A549 (cell line): ENCODE measurements at regions not wholly inside any gene's neighbourhood (a gene's known extent, or its start where the extent isn't known, plus 50 kb on each side); places are given as distances from the start of the nearest gene placed in this dataset.

Experiments used
- ATAC-seq, 2 experiments: fragments of 200-7000 bp in 1 of 2; fragments of >200 bp in 1 of 2; cut with Nextera tagmentation in 1 of 2; cut with Tn5 transposase in 1 of 2; 3 replicates each; pipeline versions ENCODE4 v1.8.0 to v1.9.1; 2018 to 2020; ENCODE audit warnings: mild to moderate bottlenecking in 1 of 2, moderate library complexity in 1 of 2
- CTCF ChIA-PET: fragments of 300-600 bp; sonication (Branson Sonifier 250); formaldehyde crosslinking; extraction: SDS; loops from one replicate; lab custom pipeline; 2021; ENCODE audit warnings: antibody characterized with exemption, inconsistent platforms; lab: Yijun Ruan, JAX
- POLR2A ChIA-PET: fragments of 350-600 bp; formaldehyde crosslinking; extraction: SDS; loops from one replicate; lab custom pipeline; 2021; ENCODE audit warnings: antibody characterized with exemption, inconsistent platforms; lab: Yijun Ruan, JAX
- DNase-seq, 2 experiments: peaks; one replicate each; pipeline versions ENCODE4 v3.0.0 to v3.0.0-alpha.2; 2011 to 2016; ENCODE audit warnings: low read depth in 1 of 2, low spot score in 1 of 2
- FAIRE-seq: peaks from 2 replicates; lab custom pipeline; 2011; peaks lifted over from hg19 to GRCh38; lab: Jason Lieb, UNC
- H3K27ac ChIP-seq, 2 experiments: fragments of >200 bp; sonication (Bioruptor Twin); formaldehyde crosslinking; 3 replicates each; pipeline ENCODE4 v1.5.1; 2016 to 2017
- H3K4me1 ChIP-seq: fragments of >200 bp; sonication (Bioruptor Twin); formaldehyde crosslinking; 3 replicates; pipeline ENCODE4 v1.6.1; 2016
- H3K4me2 ChIP-seq: fragments of >200 bp; sonication (Bioruptor Twin); formaldehyde crosslinking; 3 replicates; pipeline ENCODE4 v1.6.1; 2016
- H3K4me3 ChIP-seq: fragments of >200 bp; sonication (Bioruptor Twin); formaldehyde crosslinking; 3 replicates; pipeline ENCODE4 v1.5.1; 2016
- H3K9me3 ChIP-seq: fragments of >200 bp; sonication (Bioruptor Twin); formaldehyde crosslinking; 3 replicates; pipeline ENCODE4 v1.6.1; 2016
- BHLHE40 ChIP-seq: IDR thresholded peaks from 2 replicates; pipeline ENCODE4 v1.6.1; 2012; ENCODE audit warnings: low read depth, low read length, inconsistent platforms
- CEBPB ChIP-seq, 2 experiments: fragments of >200 bp in 1 of 2; sonication (Bioruptor Twin) in 1 of 2; formaldehyde crosslinking in 1 of 2; IDR thresholded peaks; 2 replicates each; pipeline ENCODE4 v1.6.1; 2012 to 2016
- CHD2 ChIP-seq: fragments of 150-350 bp; IDR thresholded peaks from 2 replicates; pipeline ENCODE4 v1.6.1; 2014; ENCODE audit warnings: low read length; ENCODE audit not compliant: partially characterized antibody
- CHD4 ChIP-seq: fragments of 200-600 bp; sonication (generic); IDR thresholded peaks from 2 replicates; pipeline ENCODE4 v1.6.1; 2016; ENCODE audit warnings: antibody characterized with exemption, mild to moderate bottlenecking, borderline replicate concordance
- EP300 ChIP-seq, 2 experiments: fragments of >200 bp; sonication (Bioruptor Twin); formaldehyde crosslinking; IDR thresholded peaks; 2 replicates in 1 of 2; 3 replicates in 1 of 2; pipeline ENCODE4 v1.6.1; 2016 to 2017
- FOSL2 ChIP-seq, 2 experiments: fragments of 450-650 bp in 1 of 2; fragments of >200 bp in 1 of 2; sonication (Bioruptor Twin) in 1 of 2; formaldehyde crosslinking; IDR thresholded peaks; 2 replicates each; pipeline versions ENCODE4 v1.5.0 to v1.6.1; 2016 to 2020; ENCODE audit warnings: mild to moderate bottlenecking in 1 of 2, moderate library complexity in 1 of 2
- FOXS1 ChIP-seq: fragments of 250-450 bp; sonication (Bioruptor Pico); IDR thresholded peaks from 2 replicates; pipeline ENCODE4 v1.5.0; 2020; ENCODE audit warnings: mild to moderate bottlenecking, moderate library complexity
- HOXA7 ChIP-seq: fragments of 250-450 bp; sonication (Bioruptor Pico); IDR thresholded peaks from 2 replicates; pipeline ENCODE4 v1.5.0; 2020; ENCODE audit warnings: mild to moderate bottlenecking, moderate library complexity
- JUN ChIP-seq, 2 experiments: fragments of >200 bp; sonication (Bioruptor Twin); formaldehyde crosslinking; IDR thresholded peaks; 2 replicates in 1 of 2; 3 replicates in 1 of 2; pipeline ENCODE4 v1.6.1; 2016 to 2017
- KDM1A ChIP-seq: fragments of 200-600 bp; sonication (generic); IDR thresholded peaks from 2 replicates; pipeline ENCODE4 v1.6.1; 2016; ENCODE audit warnings: low read depth, mild to moderate bottlenecking
- MAFK ChIP-seq: fragments of 450-650 bp; IDR thresholded peaks from 2 replicates; pipeline ENCODE4 v1.6.1; 2014; ENCODE audit not compliant: partially characterized antibody
- MYC ChIP-seq: IDR thresholded peaks from 2 replicates; pipeline ENCODE4 v1.6.1; 2012; ENCODE audit warnings: mild to moderate bottlenecking, inconsistent platforms, low read length, improper control_type of control experiment, borderline replicate concordance
- NFE2L2 ChIP-seq: fragments of 150-350 bp; conservative IDR thresholded peaks from 2 replicates; pipeline ENCODE4 v1.6.1; 2014; ENCODE audit warnings: low read length
- NPAS2 ChIP-seq: fragments of 250-450 bp; sonication (Bioruptor Pico); IDR thresholded peaks from 2 replicates; pipeline ENCODE4 v1.8.0; 2022; ENCODE audit warnings: mild to moderate bottlenecking, moderate library complexity, borderline replicate concordance
- NR3C1 ChIP-seq: fragments of >200 bp; sonication (Bioruptor Twin); formaldehyde crosslinking; IDR thresholded peaks from 3 replicates; pipeline ENCODE4 v1.6.1; 2017
- POLR2A ChIP-seq: IDR thresholded peaks from 2 replicates; pipeline ENCODE4 v1.6.1; 2012; ENCODE audit warnings: mild to moderate bottlenecking, low read length
- RAD21 ChIP-seq, 2 experiments: fragments of >200 bp in 1 of 2; sonication (Bioruptor Twin) in 1 of 2; formaldehyde crosslinking in 1 of 2; IDR thresholded peaks in 1 of 2; conservative IDR thresholded peaks in 1 of 2; 2 replicates in 1 of 2; 3 replicates in 1 of 2; pipeline ENCODE4 v1.6.1; 2012 to 2018; ENCODE audit warnings: inconsistent platforms in 1 of 2
- RARB ChIP-seq: fragments of 250-450 bp; sonication (Bioruptor Pico); IDR thresholded peaks from 2 replicates; pipeline ENCODE4 v1.8.0; 2021; ENCODE audit warnings: mild to moderate bottlenecking, moderate library complexity
- SMC3 ChIP-seq: fragments of >200 bp; sonication (Bioruptor Twin); formaldehyde crosslinking; IDR thresholded peaks from 3 replicates; pipeline ENCODE4 v1.6.1; 2018; ENCODE audit warnings: inconsistent platforms
- TFCP2L1 ChIP-seq: fragments of 250-450 bp; sonication (Bioruptor Pico); IDR thresholded peaks from 2 replicates; pipeline ENCODE4 v1.5.0; 2021; ENCODE audit warnings: mild to moderate bottlenecking
- TP53 ChIP-seq: fragments of 250-450 bp; sonication (Bioruptor Pico); IDR thresholded peaks from 2 replicates; pipeline ENCODE4 v1.5.0; 2021; ENCODE audit warnings: mild to moderate bottlenecking, moderate library complexity
- USF2 ChIP-seq: fragments of 450-650 bp; IDR thresholded peaks from 2 replicates; pipeline ENCODE4 v1.6.1; 2014; ENCODE audit warnings: antibody characterized with exemption
- ZFP36 ChIP-seq: fragments of 450-650 bp; IDR thresholded peaks from 2 replicates; pipeline ENCODE4 v1.6.1; 2014; ENCODE audit warnings: borderline replicate concordance; ENCODE audit not compliant: partially characterized antibody
- ZNF302 ChIP-seq: fragments of 250-450 bp; sonication (Bioruptor Pico); IDR thresholded peaks from 2 replicates; pipeline ENCODE4 v1.9.0; 2021; ENCODE audit warnings: inconsistent platforms, mild to moderate bottlenecking, moderate library complexity
- ZSCAN20 ChIP-seq: fragments of 250-450 bp; sonication (Bioruptor Pico); IDR thresholded peaks from 2 replicates; pipeline ENCODE4 v1.8.0; 2022; ENCODE audit warnings: mild to moderate bottlenecking, moderate library complexity
- WGBS: methylation state at CpG from one replicate; pipeline ENCODE4 v1.1.6; 2017; ENCODE audit errors: missing lambda C conversion rate; 5-methylcytosine and 5-hydroxymethylcytosine counted together
- TF ChIP-seq, protein P1 (sequence below): IDR thresholded peaks from 2 replicates; pipeline ENCODE4 v1.6.1; 2012
- TF ChIP-seq, protein P2 (sequence below): IDR thresholded peaks from 2 replicates; pipeline ENCODE4 v1.6.1; 2012

DNA sequence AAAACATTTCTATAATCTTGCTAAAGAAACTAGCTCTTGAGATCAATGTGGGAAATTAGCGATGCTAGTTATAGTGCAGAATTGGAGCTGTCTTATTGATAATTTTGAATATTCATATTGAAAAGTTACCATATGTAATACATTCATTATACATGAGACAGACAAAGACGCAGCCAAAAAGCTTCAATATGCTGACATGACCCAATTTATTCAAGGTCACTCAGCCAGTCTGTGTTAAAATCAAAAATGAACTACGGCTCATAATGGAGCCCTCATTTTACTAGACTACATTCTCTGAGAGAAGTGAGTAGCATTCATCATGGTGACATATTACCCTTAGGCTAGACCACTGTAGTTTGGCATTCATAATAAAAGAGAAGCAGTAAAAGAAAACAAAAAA is 107.3 kb upstream of the GABRG2 start:
- WGBS: 13% methylated on average over 3 of the region's 3 CpGs
- Histone ChIP-seq H3K4me3 (no peak overlapping the region), H3K9me3 (no peaks in the 10 kb centered on the region), H3K4me1 (no peaks in the 10 kb centered on the region), H3K4me2 (no peak overlapping the region), H3K27ac (no peak overlapping the region)
- no peak for ATAC-seq
- ChIA-PET CTCF (no interaction called here), POLR2A (no interaction called here)
- TF ChIP-seq MYC (no peak), FOXS1 (CRISPR knock-in tag) (no peak), SMC3 (no peak), MAFK (peak; percentile 58), KDM1A (no peak), FOSL2 (IDR thresholded peaks at IDR 0.05) (no peak), FOSL2 (CRISPR knock-in tag; IDR thresholded peaks at IDR 0.05) (no peak)
- DNase-seq: no peak
- FAIRE-seq: no peak

GRCh38 chr5:161966564-161966963 is 101.0 kb upstream of the GABRG2 start:
- H3K4me3 ChIP-seq: no peak overlapping the region
- no peak for ATAC-seq
- no peak overlapping the region for H3K4me2 ChIP-seq
- TF ChIP-seq FOXS1 (CRISPR knock-in tag) (no peak), RAD21 (conservative IDR thresholded peaks at IDR 0.05 in 1 of 2, IDR thresholded peaks at IDR 0.05 in 1 of 2) (0 out of 5 replicates have a peak, but pooled peaks of 1 of the 2 experiments have one; percentile 11), TP53 (no peak), MAFK (no peak)
- TF ChIP-seq, all 56 proteins: peak for 1
- H3K27ac ChIP-seq: no peak overlapping the region
- no peaks in the 10 kb centered on the region for H3K4me1 ChIP-seq
- POLR2A ChIA-PET: no interaction called here
- WGBS: 0% methylated on average over 3 of the region's 3 CpGs
- CTCF ChIA-PET: no interaction called here
- H3K9me3 ChIP-seq: no peaks in the 10 kb centered on the region
- DNase-seq (peak in 1 of 2 experiments; percentile 6), FAIRE-seq (no peak)

- Histone ChIP-seq H3K9me3 (no peaks in the 10 kb centered on the region), H3K4me3 (no peak overlapping the region), H3K4me2 (no peak overlapping the region), H3K27ac (no peak overlapping the region), H3K4me1 (no peaks in the 10 kb centered on the region)
- ATAC-seq (no peak), FAIRE-seq (no peak), DNase-seq (no peak)
- ChIA-PET CTCF (no interaction called here), POLR2A (no interaction called here)
- WGBS: 4% methylated on average over 2 of the region's 2 CpGs
- TF ChIP-seq MYC (no peak), ZFP36 (no peak), NPAS2 (CRISPR knock-in tag) (no peak), NR3C1 (no peak), HOXA7 (CRISPR knock-in tag) (no peak), CEBPB (IDR thresholded peaks at IDR 0.05) (no peak), TFCP2L1 (CRISPR knock-in tag) (no peak), POLR2A (no peak), ZNF302 (CRISPR knock-in tag) (no peak), JUN (IDR thresholded peaks at IDR 0.05) (no peak), USF2 (no peak), NFE2L2 (no peak), RARB (CRISPR knock-in tag) (no peak)
These were observed 92.2 kb upstream of the GABRG2 start for GRCh38 chr5:161975350-161975749.

- no peaks in the 10 kb centered on the region for H3K9me3 ChIP-seq
- FAIRE-seq: no peak
- H3K4me1 ChIP-seq: no peaks in the 10 kb centered on the region
- ChIA-PET CTCF (no interaction called here), POLR2A (no interaction called here)
- DNase-seq: no peak
- 3% methylated on average over 1 of the region's 1 CpG for WGBS
- H3K27ac ChIP-seq: no peak overlapping the region
- H3K4me2 ChIP-seq: no peak overlapping the region
- ATAC-seq: no peak
- H3K4me3 ChIP-seq: no peak overlapping the region
- TF ChIP-seq, protein P1, sequence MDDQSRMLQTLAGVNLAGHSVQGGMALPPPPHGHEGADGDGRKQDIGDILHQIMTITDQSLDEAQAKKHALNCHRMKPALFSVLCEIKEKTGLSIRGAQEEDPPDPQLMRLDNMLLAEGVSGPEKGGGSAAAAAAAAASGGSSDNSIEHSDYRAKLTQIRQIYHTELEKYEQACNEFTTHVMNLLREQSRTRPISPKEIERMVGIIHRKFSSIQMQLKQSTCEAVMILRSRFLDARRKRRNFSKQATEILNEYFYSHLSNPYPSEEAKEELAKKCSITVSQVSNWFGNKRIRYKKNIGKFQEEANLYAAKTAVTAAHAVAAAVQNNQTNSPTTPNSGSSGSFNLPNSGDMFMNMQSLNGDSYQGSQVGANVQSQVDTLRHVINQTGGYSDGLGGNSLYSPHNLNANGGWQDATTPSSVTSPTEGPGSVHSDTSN: no peak
- TF ChIP-seq FOSL2 (IDR thresholded peaks at IDR 0.05) (no peak), FOSL2 (CRISPR knock-in tag; IDR thresholded peaks at IDR 0.05) (no peak), TFCP2L1 (CRISPR knock-in tag) (no peak), USF2 (no peak), BHLHE40 (no peak), CHD2 (no peak), EP300 (IDR thresholded peaks at IDR 0.05) (no peak), CHD4 (no peak), ZSCAN20 (CRISPR knock-in tag) (no peak), SMC3 (no peak)
- TF ChIP-seq, protein P2, sequence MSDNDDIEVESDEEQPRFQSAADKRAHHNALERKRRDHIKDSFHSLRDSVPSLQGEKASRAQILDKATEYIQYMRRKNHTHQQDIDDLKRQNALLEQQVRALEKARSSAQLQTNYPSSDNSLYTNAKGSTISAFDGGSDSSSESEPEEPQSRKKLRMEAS: no peak
These were observed 79.5 kb upstream of the GABRG2 start for GRCh38 chr5:161988077-161988476.
